Suppressor macrophage (primary cell): ENCODE measurements at regions not wholly inside any gene's neighbourhood (a gene's known extent, or its start where the extent isn't known, plus 50 kb on each side); places are given as distances from the start of the nearest gene placed in this dataset.
"Not testable (repeated sequence)": the region's sequence is repeated elsewhere in the genome, so short reads cannot be mapped to it uniquely, and the experiment has no call there.

Source experiments
- DNase-seq, 4 experiments: peaks; one replicate each; pipeline ENCODE4 v3.0.0-alpha.2; 2020 to 2022

- DNase-seq, result no peak
Observed at GRCh38 chr9:124084087-124084486, 72.5 kb downstream of the LHX2 start.

DNA sequence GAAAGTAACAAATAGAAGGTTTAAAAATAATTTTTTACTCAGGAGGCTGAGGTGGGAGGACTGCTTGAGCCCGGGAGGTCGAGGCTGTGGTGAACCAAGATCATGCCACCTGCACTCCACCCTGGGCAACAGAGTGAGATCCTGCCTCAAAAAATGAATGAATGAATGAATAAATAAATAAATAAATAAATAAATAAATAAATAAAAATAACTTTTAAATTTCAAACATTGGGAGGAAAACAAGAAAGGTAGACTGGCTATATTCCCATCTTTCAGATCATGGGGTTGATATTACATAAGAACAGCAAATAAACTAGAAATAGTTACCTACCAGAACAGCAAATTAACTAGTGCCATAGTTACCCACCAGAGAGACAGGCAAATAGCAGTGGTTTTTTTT is 75.7 kb downstream of the LHX2 start:
- DNase-seq, result no peak

GRCh38 chr9:124088476-124088837 is 76.9 kb downstream of the LHX2 start:
- DNase-seq, result no peak

GRCh38 chr9:124089631-124090488 is 78.3 kb downstream of the LHX2 start:
- DNase-seq, result not testable (repeated sequence)

- peak in 1 of 4 experiments; percentile 3 for DNase-seq
Observed at GRCh38 chr9:124098141-124098905, 86.8 kb downstream of the LHX2 start.

- DNase-seq, result no peak
Observed at GRCh38 chr9:124099860-124100259, 88.3 kb downstream of the LHX2 start.

- no peak for DNase-seq
Observed at GRCh38 chr9:124101215-124101968, 89.8 kb downstream of the LHX2 start.

GRCh38 chr9:124101969-124102345 is 90.4 kb downstream of the LHX2 start:
- peak in 2 of 4 experiments; percentile 14 to 15 for DNase-seq

DNA sequence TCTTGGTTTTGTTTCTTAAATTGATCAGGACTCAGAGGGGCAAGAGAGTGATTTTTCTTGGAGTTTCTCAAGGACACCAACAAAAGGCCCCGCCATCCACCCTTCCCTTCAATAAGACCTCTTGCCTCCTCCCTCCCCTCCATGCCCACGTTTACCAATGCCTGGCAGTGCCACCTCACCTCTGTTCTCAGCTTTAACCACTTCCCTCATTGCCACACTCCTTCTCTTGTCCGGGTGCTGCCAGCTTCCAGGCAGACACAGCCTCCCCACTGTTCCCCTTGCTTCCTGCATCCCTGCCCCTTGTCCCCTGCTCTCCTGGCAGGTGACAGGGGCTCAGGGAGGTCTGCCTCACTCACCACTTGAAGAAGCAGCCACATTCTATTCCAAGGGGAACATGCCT is 90.8 kb downstream of the LHX2 start:
- peak in 1 of 4 experiments; percentile 7 for DNase-seq

- DNase-seq, result no peak
Observed at GRCh38 chr9:124105266-124105665, 93.7 kb downstream of the LHX2 start.

DNA sequence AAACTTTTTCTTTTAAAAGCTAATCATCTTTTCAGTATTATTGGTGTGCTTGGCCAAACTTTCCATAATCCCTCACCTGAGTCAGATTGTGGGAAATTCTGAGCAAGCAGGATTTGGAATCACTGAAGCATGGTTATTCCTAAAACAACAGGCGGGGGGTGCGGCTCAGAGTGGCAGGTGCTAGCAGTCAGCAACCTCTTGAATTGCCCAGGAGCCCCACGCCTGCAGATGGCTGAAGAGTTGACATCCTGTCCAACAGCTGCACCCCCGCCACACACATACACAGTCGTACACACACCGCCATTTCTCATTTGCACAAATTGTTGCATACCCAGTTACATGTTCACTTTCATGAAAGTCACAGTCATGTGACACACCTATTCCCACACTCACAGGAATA is 96.6 kb downstream of the LHX2 start:
- DNase-seq, result no peak

DNA sequence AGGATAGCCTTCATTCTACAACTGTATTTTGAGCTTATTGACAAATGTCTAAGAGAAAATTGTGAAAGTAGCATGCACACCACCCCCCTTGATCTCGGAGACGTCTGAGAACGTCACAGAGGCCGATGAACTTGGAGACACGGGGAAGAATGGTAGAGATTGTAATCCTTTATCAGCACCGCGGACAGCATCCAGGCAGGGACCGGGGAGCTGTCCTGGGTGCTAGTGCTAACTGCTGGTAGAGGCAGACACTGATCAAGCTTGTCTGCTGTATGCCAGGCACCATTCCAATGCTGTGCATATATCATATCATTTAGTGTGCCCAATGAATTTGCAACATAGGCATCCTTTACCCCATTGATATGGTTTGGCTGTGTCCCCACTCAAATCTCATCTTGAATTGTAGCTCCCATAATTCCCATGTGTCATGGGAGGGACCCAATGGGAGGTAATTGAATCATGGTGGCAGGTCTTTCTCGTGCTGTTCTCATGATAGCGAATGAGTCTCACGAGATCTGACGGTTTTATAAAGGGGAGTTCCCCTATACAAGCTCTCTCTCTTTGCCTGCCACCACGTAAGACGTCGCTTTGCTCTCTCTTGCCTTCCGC is 98.8 kb downstream of the LHX2 start:
- peak; percentile 63 to 81 (median 73) for DNase-seq

DNA sequence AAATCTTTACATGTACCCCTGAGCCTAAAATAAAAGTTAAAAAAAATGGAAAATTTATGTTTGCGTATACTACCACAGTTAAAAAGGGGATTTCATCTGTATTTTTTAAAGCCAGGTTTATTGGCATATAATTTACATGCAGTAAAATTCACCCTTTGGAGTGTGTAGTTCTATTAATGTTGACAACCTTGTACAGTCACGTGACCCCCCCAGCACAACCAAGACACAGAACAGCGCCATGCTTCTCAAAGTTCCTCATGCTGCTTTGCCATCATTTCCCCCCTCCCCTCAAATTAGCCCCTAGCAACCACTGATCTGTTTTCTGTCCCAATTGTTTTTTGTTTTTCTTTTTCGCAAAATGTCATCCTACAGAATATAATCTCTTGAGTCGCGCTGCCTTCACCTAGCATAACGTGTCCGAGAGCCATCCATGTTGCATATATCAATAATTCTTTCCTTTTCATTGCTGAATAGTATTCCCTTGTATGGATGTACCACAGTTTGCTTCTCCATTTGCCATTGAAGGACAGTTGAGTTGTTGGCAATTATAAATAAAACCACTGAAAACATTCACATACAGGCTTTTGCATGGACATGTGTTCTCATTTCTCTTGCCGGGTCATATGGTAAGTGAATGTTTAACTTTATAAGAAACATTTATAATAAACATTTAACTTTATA is 105.3 kb downstream of the LHX2 start:
- DNase-seq, result no peak

DNA sequence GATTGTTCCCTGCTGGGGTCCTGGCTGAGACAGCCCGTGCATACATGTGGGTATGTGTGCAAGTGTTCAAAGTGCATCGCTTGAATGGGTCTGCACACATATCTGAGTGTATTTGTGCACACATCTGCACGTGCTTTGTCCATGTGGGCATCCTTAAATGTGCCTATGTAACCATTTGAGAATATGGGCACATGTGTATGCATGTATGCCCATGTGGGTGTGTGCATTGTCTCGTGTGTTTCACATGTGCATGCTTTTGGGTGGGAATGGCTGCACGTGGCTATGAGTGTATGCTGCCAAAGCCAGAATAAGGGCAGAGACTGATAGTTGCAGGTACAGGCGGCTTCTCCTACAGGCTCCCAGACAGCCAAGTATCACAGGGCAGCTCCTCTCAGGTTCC is 107.3 kb downstream of the LHX2 start:
- DNase-seq, result no peak

DNA sequence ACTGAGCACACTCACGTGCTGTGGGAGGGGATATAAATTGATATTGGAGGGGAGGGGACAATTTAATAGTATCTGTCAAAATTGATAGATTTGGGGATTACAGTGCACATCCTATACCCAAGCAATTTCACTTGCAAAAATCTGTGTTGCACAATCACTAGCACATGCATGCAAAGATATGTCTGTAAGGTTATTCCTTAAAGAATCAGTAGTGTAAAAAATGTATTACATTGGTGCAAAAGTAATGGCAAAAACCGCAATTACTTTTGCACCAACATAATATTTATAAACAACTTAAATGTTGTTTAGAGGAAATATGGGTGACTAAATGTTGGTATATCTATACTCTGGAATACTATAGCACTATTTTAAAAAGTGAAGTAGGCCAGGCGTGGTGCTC is 108.7 kb downstream of the LHX2 start:
- no peak for DNase-seq

GRCh38 chr9:124121725-124122124 is 110.2 kb downstream of the LHX2 start:
- no peak for DNase-seq

DNA sequence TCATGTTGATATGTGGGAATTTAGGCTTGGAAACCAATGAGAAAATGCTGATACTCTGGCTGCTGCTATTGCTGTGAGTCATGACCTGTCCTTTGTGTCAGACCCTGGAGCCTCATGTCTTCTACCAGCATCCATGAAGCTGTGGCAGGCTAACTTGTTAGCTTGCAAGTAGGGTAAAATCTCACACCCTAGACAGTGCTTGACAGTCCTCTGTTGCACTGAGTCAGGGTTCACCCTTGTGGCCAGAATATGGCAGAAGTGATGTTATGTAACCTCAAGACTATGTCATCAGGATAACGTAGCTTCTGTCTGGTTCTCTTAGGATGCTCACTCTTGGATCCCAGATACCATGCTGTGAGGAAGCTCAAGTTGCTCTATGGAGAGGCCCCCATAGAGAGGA is 110.8 kb downstream of the LHX2 start:
- DNase-seq, result peak in 2 of 4 experiments; percentile 19 to 20

GRCh38 chr9:124122813-124123462 is 111.4 kb downstream of the LHX2 start:
- DNase-seq, result no peak

DNA sequence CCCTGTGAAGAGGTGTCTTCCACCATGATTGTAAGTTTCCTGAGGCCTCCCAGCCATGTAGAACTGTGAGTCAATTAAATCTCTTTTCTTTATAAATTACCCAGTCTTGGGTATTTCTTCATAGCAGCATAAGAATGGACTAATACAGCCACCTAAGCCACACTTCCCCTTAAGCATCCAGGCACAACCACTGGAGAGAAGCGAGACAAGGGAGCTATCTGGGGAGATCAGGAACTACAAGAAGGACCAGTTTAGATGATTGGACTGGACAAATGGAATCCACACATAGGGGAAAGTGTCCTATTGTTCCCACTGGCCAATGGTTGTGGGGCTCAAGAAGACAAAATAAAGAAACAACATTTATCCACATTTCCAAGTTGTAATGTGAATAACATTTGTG is 112.1 kb downstream of the LHX2 start:
- peak; percentile 18 to 63 (median 55) for DNase-seq

DNA sequence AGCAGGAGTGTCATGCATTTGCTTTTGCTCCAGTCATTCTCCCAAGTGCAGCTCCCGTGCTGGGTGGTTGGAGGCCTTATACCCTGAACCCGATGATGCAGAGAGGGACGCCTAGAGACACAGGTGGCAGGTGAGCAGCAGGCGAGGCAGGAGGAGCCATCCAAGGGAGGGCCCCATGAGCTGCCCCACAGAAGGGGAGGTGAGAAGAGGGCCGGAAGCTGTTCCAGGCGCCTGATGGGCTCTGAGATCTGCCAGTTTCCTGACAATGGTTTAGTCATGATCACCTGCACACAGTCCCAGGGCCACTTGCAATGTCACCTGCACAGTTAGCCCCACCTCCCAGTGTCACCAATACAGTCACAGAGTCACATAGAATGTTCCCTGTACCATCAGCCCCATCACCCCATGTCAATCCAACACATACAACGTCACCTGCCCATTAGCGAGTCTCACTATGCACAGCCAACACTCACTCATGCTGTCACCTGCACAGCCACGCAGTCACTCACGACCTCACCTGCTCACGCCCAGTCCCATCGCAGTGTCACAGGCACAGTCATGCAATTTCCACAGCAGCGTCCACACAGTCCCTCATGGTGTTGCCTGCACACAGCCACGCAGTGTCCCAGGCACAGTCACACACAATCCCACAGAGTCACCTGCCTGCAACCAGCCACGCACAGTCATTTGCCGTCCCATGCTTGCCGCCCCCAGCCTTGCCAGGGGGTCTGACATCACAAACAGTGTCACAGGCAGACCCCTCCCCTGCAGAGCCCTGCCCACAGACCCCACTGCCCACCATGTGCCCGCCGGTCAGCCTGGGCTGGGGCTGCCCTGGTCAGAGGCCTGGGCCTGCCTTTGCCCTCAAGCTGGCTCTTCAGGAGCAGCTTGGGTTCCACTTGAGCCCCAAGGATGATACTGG is 113.4 kb downstream of the LHX2 start:
- no peak for DNase-seq

DNA sequence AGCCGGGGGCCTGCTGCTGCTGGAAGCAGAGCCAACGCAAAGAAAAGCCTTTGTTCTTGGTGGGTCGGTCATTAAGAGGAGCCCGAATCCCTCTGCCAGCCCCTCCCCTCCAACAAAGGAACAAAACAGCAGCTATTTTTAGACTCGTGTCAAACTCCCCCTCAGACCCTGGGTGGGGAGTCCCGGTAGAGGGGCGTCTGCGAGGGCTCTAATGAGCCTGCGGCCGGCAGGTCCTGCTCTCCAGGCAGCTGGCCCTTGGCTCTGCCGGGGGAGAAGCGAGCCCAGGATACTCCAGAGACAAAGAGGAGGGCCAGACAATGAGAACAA is 114.0 kb downstream of the LHX2 start:
- no peak for DNase-seq
